HCT116 (cell line): ENCODE measurements at regions not wholly inside any gene's neighbourhood (a gene's known extent, or its start where the extent isn't known, plus 50 kb on each side); places are given as distances from the start of the nearest gene placed in this dataset.
"Not testable (repeated sequence)": the region's sequence is repeated elsewhere in the genome, so short reads cannot be mapped to it uniquely, and the experiment has no call there.

ENCODE experiments used
- MAX ChIP-seq: IDR thresholded peaks from 2 replicates; pipeline ENCODE4 v1.6.1; 2012
- TF ChIP-seq, protein P1 (sequence below), 3 experiments: fragments of 200-600 bp in 1 of 3; sonication (generic) in 1 of 3; IDR thresholded peaks in 2 of 3; conservative IDR thresholded peaks in 1 of 3; 2 replicates each; pipeline ENCODE4 v1.5.1; 2012 to 2017; ENCODE audit warnings: low read depth in 2 of 3, low read length in 2 of 3, antibody characterized with exemption in 1 of 3, borderline replicate concordance in 1 of 3, control low read depth in 1 of 3, mild to moderate bottlenecking in 1 of 3, mixed read lengths in 1 of 3, mixed run types in 1 of 3, moderate library complexity in 1 of 3; ENCODE audit not compliant: insufficient read depth in 1 of 3

- TF ChIP-seq, protein P1, sequence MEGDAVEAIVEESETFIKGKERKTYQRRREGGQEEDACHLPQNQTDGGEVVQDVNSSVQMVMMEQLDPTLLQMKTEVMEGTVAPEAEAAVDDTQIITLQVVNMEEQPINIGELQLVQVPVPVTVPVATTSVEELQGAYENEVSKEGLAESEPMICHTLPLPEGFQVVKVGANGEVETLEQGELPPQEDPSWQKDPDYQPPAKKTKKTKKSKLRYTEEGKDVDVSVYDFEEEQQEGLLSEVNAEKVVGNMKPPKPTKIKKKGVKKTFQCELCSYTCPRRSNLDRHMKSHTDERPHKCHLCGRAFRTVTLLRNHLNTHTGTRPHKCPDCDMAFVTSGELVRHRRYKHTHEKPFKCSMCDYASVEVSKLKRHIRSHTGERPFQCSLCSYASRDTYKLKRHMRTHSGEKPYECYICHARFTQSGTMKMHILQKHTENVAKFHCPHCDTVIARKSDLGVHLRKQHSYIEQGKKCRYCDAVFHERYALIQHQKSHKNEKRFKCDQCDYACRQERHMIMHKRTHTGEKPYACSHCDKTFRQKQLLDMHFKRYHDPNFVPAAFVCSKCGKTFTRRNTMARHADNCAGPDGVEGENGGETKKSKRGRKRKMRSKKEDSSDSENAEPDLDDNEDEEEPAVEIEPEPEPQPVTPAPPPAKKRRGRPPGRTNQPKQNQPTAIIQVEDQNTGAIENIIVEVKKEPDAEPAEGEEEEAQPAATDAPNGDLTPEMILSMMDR (IDR thresholded peaks at IDR 0.05 in 2 of 3, conservative IDR thresholded peaks at IDR 0.05 in 1 of 3; ENCODE audit: borderline replicate concordance in 1 of 3, insufficient read depth in 1 of 3, low read depth in 2 of 3, low read length in 2 of 3), result not testable (repeated sequence)
- not testable (repeated sequence) for TF ChIP-seq MAX
Measured at GRCh38 chr2:90251576-90251975, 1560.1 kb downstream of the RPIA start.
